Gastroesophageal sphincter (tissue), 3 donors: ENCODE measurements at regions not wholly inside any gene's neighbourhood (a gene's known extent, or its start where the extent isn't known, plus 50 kb on each side); places are given as distances from the start of the nearest gene placed in this dataset.

ENCODE experiments used
- POLR2A ChIP-seq, 2 donors: fragments of 450-650 bp; IDR thresholded peaks; one replicate each; pipeline ENCODE4 v1.6.1; 2017; ENCODE audit warnings: antibody characterized with exemption in 2 of 2, mild to moderate bottlenecking in 2 of 2, moderate library complexity in 1 of 2
- TF ChIP-seq, protein P1 (sequence below), 4 experiments: fragments of 200-600 bp in 2 of 4; fragments of 450-650 bp in 2 of 4; sonication (generic) in 1 of 4; IDR thresholded peaks; one replicate each; pipeline ENCODE4 v1.5.1; 2017 to 2019; ENCODE audit warnings: antibody characterized with exemption in 4 of 4, mild to moderate bottlenecking in 2 of 4, moderate library complexity in 2 of 4

DNA sequence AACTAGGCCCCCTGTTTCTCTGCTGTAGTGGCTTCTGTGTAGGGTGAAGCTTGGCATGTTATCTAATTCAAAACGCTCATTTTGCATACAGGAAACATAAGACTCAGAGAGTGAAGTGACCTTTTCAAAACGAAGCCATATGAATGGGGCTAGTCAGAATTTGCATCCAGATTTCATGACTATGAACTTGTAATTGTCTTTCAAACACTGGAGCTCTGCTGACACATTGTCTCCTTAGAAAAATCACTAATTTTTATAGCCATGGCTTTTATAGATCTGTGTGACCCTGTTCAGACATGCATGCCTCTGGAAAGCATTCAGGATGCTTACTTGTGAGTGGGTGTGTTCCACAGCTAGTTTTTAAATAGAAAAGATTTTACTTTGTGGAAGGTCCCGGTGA, 444.3 kb upstream of the GCFC2 start:
- TF ChIP-seq, protein P1, sequence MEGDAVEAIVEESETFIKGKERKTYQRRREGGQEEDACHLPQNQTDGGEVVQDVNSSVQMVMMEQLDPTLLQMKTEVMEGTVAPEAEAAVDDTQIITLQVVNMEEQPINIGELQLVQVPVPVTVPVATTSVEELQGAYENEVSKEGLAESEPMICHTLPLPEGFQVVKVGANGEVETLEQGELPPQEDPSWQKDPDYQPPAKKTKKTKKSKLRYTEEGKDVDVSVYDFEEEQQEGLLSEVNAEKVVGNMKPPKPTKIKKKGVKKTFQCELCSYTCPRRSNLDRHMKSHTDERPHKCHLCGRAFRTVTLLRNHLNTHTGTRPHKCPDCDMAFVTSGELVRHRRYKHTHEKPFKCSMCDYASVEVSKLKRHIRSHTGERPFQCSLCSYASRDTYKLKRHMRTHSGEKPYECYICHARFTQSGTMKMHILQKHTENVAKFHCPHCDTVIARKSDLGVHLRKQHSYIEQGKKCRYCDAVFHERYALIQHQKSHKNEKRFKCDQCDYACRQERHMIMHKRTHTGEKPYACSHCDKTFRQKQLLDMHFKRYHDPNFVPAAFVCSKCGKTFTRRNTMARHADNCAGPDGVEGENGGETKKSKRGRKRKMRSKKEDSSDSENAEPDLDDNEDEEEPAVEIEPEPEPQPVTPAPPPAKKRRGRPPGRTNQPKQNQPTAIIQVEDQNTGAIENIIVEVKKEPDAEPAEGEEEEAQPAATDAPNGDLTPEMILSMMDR (IDR thresholded peaks at IDR 0.05) = no peak
- no peak for TF ChIP-seq POLR2A (IDR thresholded peaks at IDR 0.05)
